ENCODE measurements at regions not wholly inside any gene's neighbourhood (a gene's known extent, or its start where the extent isn't known, plus 50 kb on each side); places are given as distances from the start of the nearest gene placed in this dataset.

GRCh38 chr5:3839151-3839550 lies 243.5 kb downstream of the IRX1 start:
- TF ChIP-seq CTCF (IDR thresholded peaks at IDR 0.05), result no peak
- no peak for TF ChIP-seq EZH2 (IDR thresholded peaks at IDR 0.05; ENCODE audit: borderline replicate concordance, insufficient read depth, low read depth, low read length, poor library complexity, severe bottlenecking)
